Testis (tissue), 2 donors: ENCODE measurements at regions not wholly inside any gene's neighbourhood (a gene's known extent, or its start where the extent isn't known, plus 50 kb on each side); places are given as distances from the start of the nearest gene placed in this dataset.
"Not testable (repeated sequence)": the region's sequence is repeated elsewhere in the genome, so short reads cannot be mapped to it uniquely, and the experiment has no call there.

Source experiments
- DNase-seq: peaks from one replicate; pipeline ENCODE4 v3.0.0-alpha.2; 2019
- H3K27ac ChIP-seq, 2 donors: fragments of 200-600 bp; sonication (generic); one replicate each; pipeline ENCODE4 v1.5.1; 2019
- H3K27me3 ChIP-seq: fragments of 200-600 bp; sonication (generic); one replicate; pipeline ENCODE4 v1.5.1; 2019
- H3K36me3 ChIP-seq: fragments of 200-600 bp; sonication (generic); one replicate; pipeline ENCODE4 v1.5.1; 2017; ENCODE audit warnings: low read depth; ENCODE audit errors: missing control alignments
- H3K4me1 ChIP-seq: fragments of 200-600 bp; sonication (generic); one replicate; pipeline ENCODE4 v1.5.1; 2019
- H3K4me3 ChIP-seq, 2 donors: fragments of 200-600 bp; sonication (generic); one replicate each; pipeline ENCODE4 v1.5.1; 2017 to 2019
- H3K9me3 ChIP-seq: fragments of 200-600 bp; sonication (generic); one replicate; pipeline ENCODE4 v1.5.1; 2017
- CTCF ChIP-seq, 3 experiments: fragments of 450-650 bp in 2 of 3; fragments of 200-600 bp in 1 of 3; sonication (generic) in 1 of 3; IDR thresholded peaks; one replicate each; pipeline ENCODE4 v1.5.1; 2016 to 2019; ENCODE audit warnings: antibody characterized with exemption in 3 of 3, mild to moderate bottlenecking in 2 of 3, moderate library complexity in 1 of 3
- POLR2A ChIP-seq: fragments of 450-650 bp; IDR thresholded peaks from one replicate; pipeline ENCODE4 v1.6.1; 2017; ENCODE audit warnings: antibody characterized with exemption, mild to moderate bottlenecking, moderate library complexity
- WGBS, 2 donors: methylation state at CpG; one replicate each; pipeline ENCODE4 v1.1.5; 2018; 5-methylcytosine and 5-hydroxymethylcytosine counted together
- intact Hi-C: fragments of 100-400 bp; cut with DNase I; formaldehyde crosslinking; loops from one replicate; pipeline ENCODE4 v1.15.1; 2023; ENCODE audit warnings: low total_unique reads

GRCh38 chr22:22329792-22330191 lies 85.2 kb downstream of the VPREB1 start:
- no peaks in the 10 kb centered on the region for H3K9me3 ChIP-seq
- H3K27me3 ChIP-seq: no peaks in the 10 kb centered on the region
- whole genome bisulfite sequencing, 2 donors: 54 to 65% methylated on average over 2 of the region's 2 CpGs
- no peaks in the 10 kb centered on the region for H3K4me1 ChIP-seq
- H3K4me3 ChIP-seq: no peak overlapping the region
- H3K36me3 ChIP-seq: no peaks in the 10 kb centered on the region
- H3K27ac ChIP-seq: no peak overlapping the region
- DNase-seq: no peak
- no peak for TF ChIP-seq POLR2A
- TF ChIP-seq CTCF (IDR thresholded peaks at IDR 0.05): no peak
- intact Hi-C loops: no loop called here

GRCh38 chr22:22335640-22336039 lies 91.1 kb downstream of the VPREB1 start:
- H3K27me3 ChIP-seq, H3K9me3 ChIP-seq, DNase-seq, H3K4me1 ChIP-seq, H3K36me3 ChIP-seq, H3K27ac ChIP-seq, H3K4me3 ChIP-seq, intact Hi-C loops: not testable (repeated sequence)
- 73 to 77% methylated on average over 5 of the region's 5 CpGs for WGBS, 2 donors

GRCh38 chr22:22336333-22336732 lies 91.7 kb downstream of the VPREB1 start:
- intact Hi-C loops, H3K36me3 ChIP-seq: not testable (repeated sequence)
- 17 to 28% methylated on average over 2 of the region's 2 CpGs for WGBS, 2 donors

GRCh38 chr22:22338778-22339177 lies 94.2 kb downstream of the VPREB1 start:
- intact Hi-C loops, H3K36me3 ChIP-seq, H3K27ac ChIP-seq, H3K4me1 ChIP-seq, DNase-seq, H3K27me3 ChIP-seq, H3K9me3 ChIP-seq, H3K4me3 ChIP-seq: not testable (repeated sequence)
- 82 to 83% methylated on average over 3 of the region's 3 CpGs for WGBS, 2 donors

More at GRCh38 chr22:22336333-22336732, 91.7 kb downstream of the VPREB1 start:
- not testable (repeated sequence) for DNase-seq, H3K4me1 ChIP-seq, H3K9me3 ChIP-seq, H3K4me3 ChIP-seq, H3K27me3 ChIP-seq, H3K27ac ChIP-seq

- H3K36me3 ChIP-seq: no peaks in the 10 kb centered on the region
- H3K27me3 ChIP-seq: no peaks in the 10 kb centered on the region
- H3K4me3 ChIP-seq: no peak overlapping the region
- intact Hi-C loops: no loop called here
- H3K27ac ChIP-seq: no peak overlapping the region
- 66 to 73% methylated on average over 4 of the region's 4 CpGs for WGBS, 2 donors
- TF ChIP-seq POLR2A (no peak), CTCF (IDR thresholded peaks at IDR 0.05) (no peak)
- H3K4me1 ChIP-seq: no peaks in the 10 kb centered on the region
- no peak for DNase-seq
- no peaks in the 10 kb centered on the region for H3K9me3 ChIP-seq
Observed at GRCh38 chr22:22341736-22342135, 97.2 kb downstream of the VPREB1 start.

- peak; percentile 81 for DNase-seq
- intact Hi-C loops: no loop called here
- no peaks in the 10 kb centered on the region for H3K27me3 ChIP-seq
Observed at GRCh38 chr22:22342697-22343580, 98.4 kb downstream of the VPREB1 start.

More at GRCh38 chr22:22342697-22343580, 98.4 kb downstream of the VPREB1 start:
- H3K4me1 ChIP-seq: no peaks in the 10 kb centered on the region
- TF ChIP-seq POLR2A (no peak), CTCF (IDR thresholded peaks at IDR 0.05) (peak; percentile 51 to 85 (median 62))
- H3K36me3 ChIP-seq: no peaks in the 10 kb centered on the region
- H3K4me3 ChIP-seq: no peak overlapping the region
- 60 to 73% methylated on average over 6 to 8 of the region's 8 CpGs for WGBS, 2 donors
- H3K27ac ChIP-seq: no peak overlapping the region
- no peaks in the 10 kb centered on the region for H3K9me3 ChIP-seq
